GM23248 (cell line): ENCODE measurements at regions not wholly inside any gene's neighbourhood (a gene's known extent, or its start where the extent isn't known, plus 50 kb on each side); places are given as distances from the start of the nearest gene placed in this dataset.

Experiments used
- EZH2 ChIP-seq: fragments of 200-600 bp; sonication (generic); IDR thresholded peaks from 2 replicates; pipeline ENCODE4 v1.6.1; 2018; ENCODE audit warnings: antibody characterized with exemption, mild to moderate bottlenecking; ENCODE audit not compliant: insufficient read depth, poor library complexity, severe bottlenecking
- EZH2phosphoT487 ChIP-seq: fragments of 200-600 bp; sonication (generic); IDR thresholded peaks from 2 replicates; pipeline ENCODE4 v1.6.1; 2018; ENCODE audit warnings: antibody characterized with exemption, moderate library complexity, mild to moderate bottlenecking, low read depth; ENCODE audit not compliant: insufficient read depth

GRCh38 chr15:70212963-70213315 is 115.2 kb upstream of the TLE3 start:
- TF ChIP-seq EZH2 (no peak), EZH2phosphoT487 (no peak)
